Loucy (cell line): ENCODE measurements at regions not wholly inside any gene's neighbourhood (a gene's known extent, or its start where the extent isn't known, plus 50 kb on each side); places are given as distances from the start of the nearest gene placed in this dataset.
"Not testable (repeated sequence)": the region's sequence is repeated elsewhere in the genome, so short reads cannot be mapped to it uniquely, and the experiment has no call there.

Source experiments
- H2AFZ ChIP-seq: fragments of 200-600 bp; sonication (generic); 2 replicates; pipeline ENCODE4 v1.6.0; 2016; ENCODE audit warnings: antibody characterized with exemption, mild to moderate bottlenecking, low read length, moderate library complexity
- H3F3A ChIP-seq: fragments of 200-600 bp; 2 replicates; pipeline ENCODE4 v1.6.0; 2016; ENCODE audit warnings: antibody characterized with exemption, low read depth, mild to moderate bottlenecking
- H3K27me3 ChIP-seq: fragments of 200-600 bp; sonication (generic); 2 replicates; pipeline ENCODE4 v1.6.1; 2014; ENCODE audit warnings: low read length, mild to moderate bottlenecking; ENCODE audit not compliant: insufficient read depth, poor library complexity, severe bottlenecking
- H3K36me3 ChIP-seq: fragments of 200-600 bp; sonication (generic); 2 replicates; pipeline ENCODE4 v1.6.1; 2016; ENCODE audit warnings: low read length; ENCODE audit not compliant: insufficient read depth
- H3K4me1 ChIP-seq: fragments of 200-600 bp; sonication (generic); 2 replicates; pipeline ENCODE4 v1.5.1; 2014; ENCODE audit warnings: low read length, mild to moderate bottlenecking; ENCODE audit not compliant: insufficient read depth, poor library complexity, severe bottlenecking
- H3K4me2 ChIP-seq: fragments of 200-600 bp; sonication (generic); 2 replicates; pipeline ENCODE4 v1.6.0; 2014; ENCODE audit warnings: antibody characterized with exemption, low read length, low read depth, mild to moderate bottlenecking; ENCODE audit not compliant: poor library complexity, severe bottlenecking
- H3K4me3 ChIP-seq: fragments of 200-600 bp; sonication (generic); 2 replicates; pipeline ENCODE4 v1.5.1; 2014; ENCODE audit warnings: low read length, mild to moderate bottlenecking, mixed read lengths; ENCODE audit not compliant: poor library complexity, severe bottlenecking
- H3K79me2 ChIP-seq: fragments of 200-600 bp; sonication (generic); 2 replicates; pipeline ENCODE4 v1.6.1; 2014; ENCODE audit warnings: low read length; ENCODE audit not compliant: insufficient read depth
- H3K9ac ChIP-seq: fragments of 200-600 bp; sonication (generic); 2 replicates; pipeline ENCODE4 v1.6.0; 2014; ENCODE audit warnings: mild to moderate bottlenecking, low read depth, low read length, moderate library complexity; ENCODE audit not compliant: poor library complexity, severe bottlenecking
- H3K9me2 ChIP-seq: fragments of 200-600 bp; sonication (generic); replicated peaks from 2 replicates; pipeline ENCODE4 v1.6.1; 2016; ENCODE audit warnings: low read depth, low read length, mixed read lengths
- H3K9me3 ChIP-seq: fragments of 200-600 bp; sonication (generic); 2 replicates; pipeline ENCODE4 v1.6.1; 2014; ENCODE audit warnings: mild to moderate bottlenecking, antibody characterized with exemption, low read length, low read depth; ENCODE audit not compliant: insufficient read depth
- H4K20me1 ChIP-seq: fragments of 200-600 bp; sonication (generic); 2 replicates; pipeline ENCODE4 v1.6.0; 2014; ENCODE audit warnings: antibody characterized with exemption, low read length, mild to moderate bottlenecking; ENCODE audit not compliant: insufficient read depth, poor library complexity, severe bottlenecking
- CTCF ChIP-seq: fragments of 200-600 bp; sonication (generic); conservative IDR thresholded peaks from 2 replicates; pipeline ENCODE4 v1.5.1; 2014; ENCODE audit warnings: mild to moderate bottlenecking, antibody characterized with exemption, low read length
- EZH2phosphoT487 ChIP-seq: fragments of 200-600 bp; IDR thresholded peaks from 2 replicates; pipeline ENCODE4 v1.6.1; 2018; ENCODE audit warnings: antibody characterized with exemption, mild to moderate bottlenecking, moderate library complexity, borderline replicate concordance

- no peaks in the 10 kb centered on the region for H3K9me3 ChIP-seq
- H3K4me3 ChIP-seq = no peak overlapping the region
- H3K9me2 ChIP-seq = no peaks in the 10 kb centered on the region
- no peaks in the 10 kb centered on the region for H3K27me3 ChIP-seq
- H3K4me2 ChIP-seq = no peak overlapping the region
- no peak overlapping the region; the same call in 1 of the 2 replicates for H2AFZ ChIP-seq
- H3K36me3 ChIP-seq = no peaks in the 10 kb centered on the region
- no peak for TF ChIP-seq CTCF
- TF ChIP-seq EZH2phosphoT487 = no peak
- no peaks in the 10 kb centered on the region for H4K20me1 ChIP-seq
- H3F3A ChIP-seq = no peaks in the 10 kb centered on the region
- no peaks in the 10 kb centered on the region for H3K79me2 ChIP-seq
- H3K9ac ChIP-seq = no peak overlapping the region
- H3K4me1 ChIP-seq = no peaks in the 10 kb centered on the region
These were observed 357.0 kb upstream of the PIK3R1 start for GRCh38 chr5:67858471-67859031.

GRCh38 chr5:67857502-67857901 lies 358.1 kb upstream of the PIK3R1 start:
- Histone ChIP-seq H4K20me1 (no peaks in the 10 kb centered on the region), H3K9me3 (no peaks in the 10 kb centered on the region), H3K36me3 (no peaks in the 10 kb centered on the region), H3K4me3 (no peak overlapping the region), H3K4me2 (no peak overlapping the region), H3K27me3 (no peaks in the 10 kb centered on the region), H3F3A (no peaks in the 10 kb centered on the region), H3K9ac (no peak overlapping the region), H2AFZ (no peak overlapping the region), H3K4me1 (no peaks in the 10 kb centered on the region), H3K79me2 (no peaks in the 10 kb centered on the region), H3K9me2 (no peaks in the 10 kb centered on the region)
- TF ChIP-seq CTCF = no peak
- TF ChIP-seq EZH2phosphoT487 = no peak

GRCh38 chr5:67855523-67855922 lies 360.0 kb upstream of the PIK3R1 start:
- Histone ChIP-seq H3K9me2 (no peaks in the 10 kb centered on the region), H3K79me2 (no peaks in the 10 kb centered on the region), H2AFZ (no peak overlapping the region), H3K4me1 (no peaks in the 10 kb centered on the region), H3K27me3 (no peaks in the 10 kb centered on the region), H4K20me1 (no peaks in the 10 kb centered on the region), H3F3A (no peaks in the 10 kb centered on the region), H3K4me2 (no peak overlapping the region), H3K9me3 (no peaks in the 10 kb centered on the region), H3K4me3 (no peak overlapping the region), H3K9ac (no peak overlapping the region), H3K36me3 (no peaks in the 10 kb centered on the region)
- no peak for TF ChIP-seq CTCF
- TF ChIP-seq EZH2phosphoT487 = no peak

- H3K9me3 ChIP-seq, H3K79me2 ChIP-seq, H3K4me3 ChIP-seq, H2AFZ ChIP-seq, H3K4me2 ChIP-seq, H3K36me3 ChIP-seq, H3K9me2 ChIP-seq, H3K4me1 ChIP-seq, H3K9ac ChIP-seq, H3K27me3 ChIP-seq, H3F3A ChIP-seq, H4K20me1 ChIP-seq: not testable (repeated sequence)
These were observed 364.6 kb upstream of the PIK3R1 start for GRCh38 chr5:67850906-67851305.
